OCI-LY7 (cell line): ENCODE measurements at regions not wholly inside any gene's neighbourhood (a gene's known extent, or its start where the extent isn't known, plus 50 kb on each side); places are given as distances from the start of the nearest gene placed in this dataset.
"Not testable (repeated sequence)": the region's sequence is repeated elsewhere in the genome, so short reads cannot be mapped to it uniquely, and the experiment has no call there.

ENCODE experiments used
- EZH2phosphoT487 ChIP-seq: fragments of 200-600 bp; sonication (generic); IDR thresholded peaks from 2 replicates; pipeline ENCODE4 v1.6.1; 2018; ENCODE audit warnings: low read depth, borderline replicate concordance, mild to moderate bottlenecking, mixed run types, antibody characterized with exemption, low read length, moderate library complexity, mixed read lengths
- TF ChIP-seq, protein P1 (sequence below): fragments of 200-600 bp; sonication (generic); conservative IDR thresholded peaks from 2 replicates; pipeline ENCODE4 v1.5.1; 2014; ENCODE audit warnings: mild to moderate bottlenecking, antibody characterized with exemption, low read length, moderate library complexity, mixed read lengths

DNA sequence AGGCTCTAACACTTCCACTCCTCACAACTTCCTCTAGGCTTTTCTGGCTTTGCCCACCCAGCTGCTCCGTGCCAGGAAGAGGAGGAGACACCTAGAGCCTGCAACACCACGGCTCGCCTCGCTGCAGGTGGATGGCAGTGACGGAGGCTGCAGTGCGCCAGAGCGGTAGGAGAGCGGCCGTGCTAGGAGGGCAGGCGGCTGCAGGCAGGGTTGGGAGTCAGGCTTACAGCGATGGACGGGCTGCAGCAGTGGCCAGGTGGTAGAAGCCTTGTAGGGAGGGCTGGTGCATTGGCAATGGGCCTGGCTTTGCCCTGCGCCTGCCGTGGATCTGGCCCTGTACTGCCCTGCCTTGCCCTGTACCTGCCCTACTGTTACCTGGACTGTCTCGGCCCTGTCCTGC, 4896.0 kb upstream of the OR11H1 start:
- TF ChIP-seq, protein P1, sequence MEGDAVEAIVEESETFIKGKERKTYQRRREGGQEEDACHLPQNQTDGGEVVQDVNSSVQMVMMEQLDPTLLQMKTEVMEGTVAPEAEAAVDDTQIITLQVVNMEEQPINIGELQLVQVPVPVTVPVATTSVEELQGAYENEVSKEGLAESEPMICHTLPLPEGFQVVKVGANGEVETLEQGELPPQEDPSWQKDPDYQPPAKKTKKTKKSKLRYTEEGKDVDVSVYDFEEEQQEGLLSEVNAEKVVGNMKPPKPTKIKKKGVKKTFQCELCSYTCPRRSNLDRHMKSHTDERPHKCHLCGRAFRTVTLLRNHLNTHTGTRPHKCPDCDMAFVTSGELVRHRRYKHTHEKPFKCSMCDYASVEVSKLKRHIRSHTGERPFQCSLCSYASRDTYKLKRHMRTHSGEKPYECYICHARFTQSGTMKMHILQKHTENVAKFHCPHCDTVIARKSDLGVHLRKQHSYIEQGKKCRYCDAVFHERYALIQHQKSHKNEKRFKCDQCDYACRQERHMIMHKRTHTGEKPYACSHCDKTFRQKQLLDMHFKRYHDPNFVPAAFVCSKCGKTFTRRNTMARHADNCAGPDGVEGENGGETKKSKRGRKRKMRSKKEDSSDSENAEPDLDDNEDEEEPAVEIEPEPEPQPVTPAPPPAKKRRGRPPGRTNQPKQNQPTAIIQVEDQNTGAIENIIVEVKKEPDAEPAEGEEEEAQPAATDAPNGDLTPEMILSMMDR, result not testable (repeated sequence)
- TF ChIP-seq EZH2phosphoT487, result not testable (repeated sequence)
